C4-2B (cell line): ENCODE measurements at regions not wholly inside any gene's neighbourhood (a gene's known extent, or its start where the extent isn't known, plus 50 kb on each side); places are given as distances from the start of the nearest gene placed in this dataset.

Experiments
- H3K27ac ChIP-seq: fragments of 450-650 bp; 2 replicates; pipeline ENCODE4 v1.5.1; 2017
- ZFX ChIP-seq: fragments of 450-650 bp; IDR thresholded peaks from 2 replicates; pipeline ENCODE4 v1.6.1; 2017
- TF ChIP-seq, protein P1 (sequence below): fragments of 450-650 bp; conservative IDR thresholded peaks from 2 replicates; pipeline ENCODE4 v1.5.1; 2017; ENCODE audit warnings: mild to moderate bottlenecking

GRCh38 chr15:91751611-91752010 is 101.9 kb upstream of the SLCO3A1 start:
- TF ChIP-seq, protein P1, sequence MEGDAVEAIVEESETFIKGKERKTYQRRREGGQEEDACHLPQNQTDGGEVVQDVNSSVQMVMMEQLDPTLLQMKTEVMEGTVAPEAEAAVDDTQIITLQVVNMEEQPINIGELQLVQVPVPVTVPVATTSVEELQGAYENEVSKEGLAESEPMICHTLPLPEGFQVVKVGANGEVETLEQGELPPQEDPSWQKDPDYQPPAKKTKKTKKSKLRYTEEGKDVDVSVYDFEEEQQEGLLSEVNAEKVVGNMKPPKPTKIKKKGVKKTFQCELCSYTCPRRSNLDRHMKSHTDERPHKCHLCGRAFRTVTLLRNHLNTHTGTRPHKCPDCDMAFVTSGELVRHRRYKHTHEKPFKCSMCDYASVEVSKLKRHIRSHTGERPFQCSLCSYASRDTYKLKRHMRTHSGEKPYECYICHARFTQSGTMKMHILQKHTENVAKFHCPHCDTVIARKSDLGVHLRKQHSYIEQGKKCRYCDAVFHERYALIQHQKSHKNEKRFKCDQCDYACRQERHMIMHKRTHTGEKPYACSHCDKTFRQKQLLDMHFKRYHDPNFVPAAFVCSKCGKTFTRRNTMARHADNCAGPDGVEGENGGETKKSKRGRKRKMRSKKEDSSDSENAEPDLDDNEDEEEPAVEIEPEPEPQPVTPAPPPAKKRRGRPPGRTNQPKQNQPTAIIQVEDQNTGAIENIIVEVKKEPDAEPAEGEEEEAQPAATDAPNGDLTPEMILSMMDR: no peak
- no peak for TF ChIP-seq ZFX
- H3K27ac ChIP-seq: no peak overlapping the region

DNA sequence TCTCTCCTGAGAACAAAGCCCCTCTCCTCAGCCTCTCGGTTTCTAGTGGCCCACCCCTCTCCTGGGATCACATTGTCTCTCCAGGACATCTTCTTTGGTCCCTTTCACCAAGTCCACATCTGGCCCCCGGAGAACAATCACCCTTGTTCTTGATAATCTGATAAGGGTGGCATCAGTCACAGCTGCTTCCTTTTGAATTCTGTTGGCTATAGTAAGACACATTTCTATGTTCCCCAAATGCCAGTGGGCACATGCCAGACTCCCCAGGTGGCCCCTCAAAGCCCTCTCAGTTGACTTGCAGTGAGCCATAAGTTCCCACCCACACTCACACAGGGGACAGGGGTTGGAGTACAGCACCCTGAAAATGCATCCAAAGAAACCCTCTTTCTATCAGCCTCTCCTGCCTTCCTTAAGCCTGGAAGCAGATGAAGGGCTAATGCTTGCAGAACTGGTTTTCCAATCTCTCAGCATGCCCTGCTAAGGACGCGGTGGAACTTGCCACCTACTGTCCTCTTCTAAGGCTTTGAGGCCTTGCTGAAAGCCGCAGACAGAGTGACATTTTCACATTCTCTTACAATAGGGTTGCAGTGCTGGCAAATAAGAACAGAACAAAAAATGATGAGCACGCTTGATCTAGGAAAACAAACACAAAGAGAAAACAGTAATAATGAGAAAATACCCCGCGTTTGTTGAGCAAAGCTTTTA is 101.3 kb upstream of the SLCO3A1 start:
- TF ChIP-seq, protein P1: no peak

GRCh38 chr15:91759560-91759959 is 93.9 kb upstream of the SLCO3A1 start:
- TF ChIP-seq ZFX: no peak
- TF ChIP-seq, protein P1: no peak
- H3K27ac ChIP-seq: no peak overlapping the region

More for the DNA sequence above, 101.3 kb upstream of the SLCO3A1 start:
- no peak overlapping the region for H3K27ac ChIP-seq

DNA sequence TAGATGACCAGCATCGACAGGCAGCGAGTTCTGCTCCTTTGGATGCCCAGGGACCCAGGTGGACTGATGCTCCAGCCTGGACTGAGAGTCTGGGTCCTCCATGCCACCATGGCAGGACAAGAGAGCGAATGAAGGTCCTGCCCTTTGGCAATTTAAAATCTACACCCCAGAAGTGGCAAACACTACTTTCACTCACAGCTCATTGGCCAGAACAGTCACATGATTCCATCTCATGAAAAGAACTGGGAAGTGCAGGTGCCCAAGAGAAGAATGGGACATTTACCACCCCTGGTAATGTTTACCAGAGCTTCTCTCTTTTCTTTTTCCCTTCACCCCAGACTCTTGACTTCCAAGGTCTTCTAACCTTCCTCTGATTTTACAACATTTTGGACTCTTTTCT is 87.8 kb upstream of the SLCO3A1 start:
- no peak for TF ChIP-seq ZFX
- TF ChIP-seq, protein P1: no peak
- H3K27ac ChIP-seq: no peak overlapping the region

DNA sequence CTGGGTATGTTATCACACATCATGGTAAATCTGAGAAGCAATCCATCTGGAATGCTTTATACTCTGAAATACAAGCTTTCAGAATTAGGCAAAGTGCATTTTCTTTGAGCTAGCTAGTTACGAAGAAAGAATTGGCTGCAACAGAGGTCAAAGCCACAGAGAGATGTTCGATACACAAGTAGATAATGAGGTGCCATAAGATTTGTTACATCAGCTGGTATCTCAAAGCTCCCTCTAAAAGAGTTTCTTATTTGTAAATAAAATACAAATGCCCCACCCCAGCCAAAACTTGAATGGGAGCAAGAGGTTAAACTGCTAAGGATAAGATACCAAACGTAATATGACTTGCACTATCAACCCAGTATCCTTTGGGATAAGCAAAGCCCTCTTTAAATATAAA is 84.0 kb upstream of the SLCO3A1 start:
- TF ChIP-seq, protein P1: no peak
- TF ChIP-seq ZFX: no peak
- H3K27ac ChIP-seq: no peak overlapping the region

DNA sequence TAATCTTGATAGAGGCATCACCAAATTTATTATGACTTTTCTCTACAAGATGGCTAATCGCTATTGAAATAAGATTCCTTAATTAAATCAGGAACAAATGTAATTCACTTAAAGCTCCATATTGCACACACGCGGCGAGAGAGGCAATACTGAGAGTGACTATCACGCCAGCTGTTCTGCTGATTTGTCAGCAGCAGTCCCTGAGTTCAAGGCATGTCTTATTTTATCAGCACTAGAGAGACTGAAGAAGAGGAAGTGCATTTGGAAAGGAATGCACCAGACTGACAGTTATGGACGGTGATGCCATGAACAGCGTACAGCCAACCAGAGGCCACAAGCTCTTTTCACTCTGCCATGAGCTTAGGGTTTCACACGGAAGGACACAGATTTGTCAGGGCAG is 83.6 kb upstream of the SLCO3A1 start:
- no peak overlapping the region for H3K27ac ChIP-seq
- TF ChIP-seq, protein P1: no peak
- TF ChIP-seq ZFX: no peak

DNA sequence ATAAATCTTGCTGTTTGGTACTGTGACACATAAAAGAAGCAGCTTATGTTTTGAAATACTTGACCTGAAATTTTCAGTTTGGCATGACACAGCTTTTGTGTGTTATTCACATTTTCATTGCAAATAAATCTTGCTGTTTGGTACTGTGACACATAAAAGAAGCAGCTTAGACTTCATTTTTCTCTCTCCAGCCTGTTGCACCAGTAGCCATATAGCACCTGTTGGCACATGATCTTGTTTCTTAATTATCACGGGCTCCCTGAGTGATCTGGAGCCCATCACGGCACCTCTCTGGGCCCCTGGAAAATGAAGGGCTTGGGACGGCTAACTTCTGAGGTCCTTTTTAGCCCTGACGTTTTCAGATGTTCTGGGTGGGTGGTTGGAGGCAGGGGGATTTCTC is 77.4 kb upstream of the SLCO3A1 start:
- no peak overlapping the region for H3K27ac ChIP-seq
- TF ChIP-seq, protein P1: no peak
- no peak for TF ChIP-seq ZFX
